ENCODE measurements at regions not wholly inside any gene's neighbourhood (a gene's known extent, or its start where the extent isn't known, plus 50 kb on each side); places are given as distances from the start of the nearest gene placed in this dataset.

DNA sequence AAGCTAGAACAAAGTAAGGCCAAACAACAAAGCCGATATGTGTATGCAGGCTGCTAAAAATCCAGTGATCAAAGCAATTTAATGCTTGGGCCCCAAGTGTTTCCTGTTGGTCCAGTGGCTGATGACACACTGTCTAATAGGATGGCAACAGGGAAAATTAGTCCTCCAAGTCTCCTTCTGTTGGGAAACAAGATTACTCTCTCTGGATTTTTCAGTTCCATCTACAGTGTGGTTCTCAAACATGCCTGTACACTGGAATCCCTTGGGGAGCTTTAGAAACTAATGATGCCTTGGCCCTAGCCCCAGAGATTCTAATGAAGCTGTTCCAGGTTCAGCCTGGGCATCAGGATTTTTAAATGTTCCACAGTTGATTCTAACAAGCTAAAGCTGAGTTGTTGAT, 198.7 kb downstream of the AHR start:
- Histone ChIP-seq H3K4me3 (ENCODE audit: insufficient read depth, low read length) (no peak overlapping the region), H3K27me3 (ENCODE audit: insufficient read depth, low read length) (no peaks in the 10 kb centered on the region), H4K20me1 (ENCODE audit: insufficient read depth, low read length) (no peaks in the 10 kb centered on the region), H3K9me3 (ENCODE audit: low read depth, low read length) (no peaks in the 10 kb centered on the region), H3K4me1 (ENCODE audit: insufficient read depth, low read length) (peaks cover 15% of the 10 kb centered on the region), H3K27ac (ENCODE audit: low read depth, low read length) (no peak overlapping the region), H3K36me3 (ENCODE audit: insufficient read depth, low read length) (no peaks in the 10 kb centered on the region), H2AFZ (ENCODE audit: low read length) (peak overlapping the region; percentile 30), H3K79me2 (ENCODE audit: insufficient read depth, low read length) (no peaks in the 10 kb centered on the region), H3K4me2 (ENCODE audit: insufficient read depth, low read length) (no peak overlapping the region)
- no peak for DNase-seq (ENCODE audit: insufficient read length, low spot score, missing footprints)
- no peak for TF ChIP-seq CTCF (IDR thresholded peaks at IDR 0.05; ENCODE audit: extremely low read depth, low read depth, low read length)

DNA sequence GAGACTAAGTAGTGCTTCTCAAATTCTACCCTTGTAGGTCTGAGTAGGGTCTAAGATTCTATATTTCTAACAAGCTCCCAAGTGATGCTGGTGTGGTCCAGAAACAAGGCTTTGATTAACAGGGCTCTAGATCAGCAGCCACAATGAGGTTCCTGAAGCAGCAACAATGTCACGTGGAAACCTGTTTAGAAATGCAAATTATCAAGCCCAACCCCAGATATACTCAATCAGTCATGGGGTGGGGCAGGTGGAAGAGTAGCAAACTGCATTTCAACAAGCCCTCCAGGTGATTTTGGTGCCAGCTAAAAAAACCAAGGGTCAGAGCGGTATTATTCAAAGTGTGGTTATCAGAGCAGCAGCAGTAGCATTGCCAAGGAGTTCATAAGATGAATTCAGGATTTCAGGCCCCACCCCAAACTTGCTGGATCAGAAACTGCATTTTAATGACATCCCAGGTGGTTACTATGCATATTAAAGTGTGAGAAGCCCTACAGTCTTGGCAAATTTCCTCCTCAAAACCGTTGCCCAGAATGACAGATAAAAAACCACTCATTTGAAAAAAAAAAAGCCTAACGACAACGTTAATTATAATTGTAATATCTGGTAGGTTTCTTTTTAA, 199.2 kb downstream of the AHR start:
- no peaks in the 10 kb centered on the region for H3K27me3 ChIP-seq (ENCODE audit: insufficient read depth, low read length)
- H3K36me3 ChIP-seq (ENCODE audit: insufficient read depth, low read length): no peaks in the 10 kb centered on the region
- no peak for TF ChIP-seq CTCF (IDR thresholded peaks at IDR 0.05; ENCODE audit: extremely low read depth, low read depth, low read length)
- H3K4me1 ChIP-seq (ENCODE audit: insufficient read depth, low read length): peaks cover 20% of the 10 kb centered on the region
- H3K4me3 ChIP-seq (ENCODE audit: insufficient read depth, low read length): no peak overlapping the region
- H3K79me2 ChIP-seq (ENCODE audit: insufficient read depth, low read length): no peaks in the 10 kb centered on the region
- no peaks in the 10 kb centered on the region for H3K9me3 ChIP-seq (ENCODE audit: low read depth, low read length)
- no peaks in the 10 kb centered on the region for H4K20me1 ChIP-seq (ENCODE audit: insufficient read depth, low read length)
- DNase-seq (ENCODE audit: insufficient read length, low spot score, missing footprints): no peak
- H3K4me2 ChIP-seq (ENCODE audit: insufficient read depth, low read length): no peak overlapping the region
- H2AFZ ChIP-seq (ENCODE audit: low read length): no peak overlapping the region
- H3K27ac ChIP-seq (ENCODE audit: low read depth, low read length): no peak overlapping the region

DNA sequence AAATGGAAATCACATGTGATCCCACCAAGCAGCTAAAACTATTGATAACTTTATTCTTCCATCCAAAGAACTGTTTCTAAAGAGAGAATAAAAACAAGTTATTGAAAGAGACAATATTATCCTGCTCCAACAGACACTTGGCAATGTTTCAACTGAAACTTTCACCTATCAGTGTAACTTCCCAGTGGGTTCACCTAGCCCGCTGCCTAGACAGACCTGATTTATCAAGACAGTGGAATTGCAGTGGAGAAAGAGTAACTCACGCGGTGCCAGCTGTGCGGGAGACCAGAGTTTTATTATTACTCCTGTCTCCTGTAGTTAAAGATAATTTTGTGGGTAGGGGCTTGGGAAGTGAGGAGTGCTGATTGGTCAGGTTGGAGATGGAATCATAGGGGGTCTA, 199.8 kb downstream of the AHR start:
- Histone ChIP-seq H3K27ac (ENCODE audit: low read depth, low read length) (no peak overlapping the region), H3K9me3 (ENCODE audit: low read depth, low read length) (no peaks in the 10 kb centered on the region), H3K79me2 (ENCODE audit: insufficient read depth, low read length) (no peaks in the 10 kb centered on the region), H2AFZ (ENCODE audit: low read length) (no peak overlapping the region), H4K20me1 (ENCODE audit: insufficient read depth, low read length) (no peaks in the 10 kb centered on the region), H3K36me3 (ENCODE audit: insufficient read depth, low read length) (no peaks in the 10 kb centered on the region), H3K4me1 (ENCODE audit: insufficient read depth, low read length) (peaks cover 25% of the 10 kb centered on the region), H3K4me3 (ENCODE audit: insufficient read depth, low read length) (no peak overlapping the region), H3K27me3 (ENCODE audit: insufficient read depth, low read length) (no peaks in the 10 kb centered on the region), H3K4me2 (ENCODE audit: insufficient read depth, low read length) (no peak overlapping the region)
- TF ChIP-seq CTCF (IDR thresholded peaks at IDR 0.05; ENCODE audit: extremely low read depth, low read depth, low read length): no peak
- DNase-seq (ENCODE audit: insufficient read length, low spot score, missing footprints): no peak

DNA sequence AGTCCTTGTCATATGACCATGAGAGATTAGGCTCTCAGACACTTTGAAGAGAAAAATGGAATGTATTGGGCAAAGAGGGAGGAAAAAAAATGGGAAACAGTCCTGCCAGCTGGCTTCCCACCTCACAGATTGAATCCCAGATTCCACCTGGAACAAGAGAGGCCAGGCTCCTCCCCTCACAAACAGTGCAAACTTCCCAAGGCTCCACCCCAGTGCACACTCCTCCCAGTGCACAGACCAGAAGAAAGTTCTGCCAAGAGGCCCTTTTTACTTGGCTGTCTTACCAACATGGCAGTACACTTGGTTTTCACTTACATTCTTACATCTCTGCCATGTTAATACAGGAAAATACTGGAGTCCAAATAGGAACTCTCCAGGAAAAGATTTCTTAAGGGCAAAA, 202.3 kb downstream of the AHR start:
- TF ChIP-seq CTCF (IDR thresholded peaks at IDR 0.05; ENCODE audit: extremely low read depth, low read depth, low read length): no peak
- Histone ChIP-seq H3K4me3 (ENCODE audit: insufficient read depth, low read length) (no peak overlapping the region), H3K79me2 (ENCODE audit: insufficient read depth, low read length) (no peaks in the 10 kb centered on the region), H3K9me3 (ENCODE audit: low read depth, low read length) (no peaks in the 10 kb centered on the region), H3K36me3 (ENCODE audit: insufficient read depth, low read length) (no peaks in the 10 kb centered on the region), H3K27me3 (ENCODE audit: insufficient read depth, low read length) (no peaks in the 10 kb centered on the region), H4K20me1 (ENCODE audit: insufficient read depth, low read length) (no peaks in the 10 kb centered on the region), H3K27ac (ENCODE audit: low read depth, low read length) (peak overlapping the region; percentile 73), H3K4me2 (ENCODE audit: insufficient read depth, low read length) (no peak overlapping the region), H3K4me1 (ENCODE audit: insufficient read depth, low read length) (peaks cover 30% of the 10 kb centered on the region), H2AFZ (ENCODE audit: low read length) (no peak overlapping the region)
- no peak for DNase-seq (ENCODE audit: insufficient read length, low spot score, missing footprints)
